Pons (tissue), 1 donor: ENCODE measurements at regions not wholly inside any gene's neighbourhood (a gene's known extent, or its start where the extent isn't known, plus 50 kb on each side); places are given as distances from the start of the nearest gene placed in this dataset.

Experiments
- DNase-seq: peaks from one replicate; pipeline ENCODE4 v3.0.0-alpha.2; 2016; ENCODE audit warnings: low spot score

- DNase-seq, result no peak
Observed at GRCh38 chr1:86229405-86229975, 72.9 kb upstream of the COL24A1 start.

GRCh38 chr1:86228546-86228945, 72.0 kb upstream of the COL24A1 start:
- DNase-seq, result no peak

GRCh38 chr1:86227026-86227425, 70.5 kb upstream of the COL24A1 start:
- no peak for DNase-seq

- no peak for DNase-seq
Observed at GRCh38 chr1:86226204-86226603, 69.6 kb upstream of the COL24A1 start.

- no peak for DNase-seq
Observed at GRCh38 chr1:86224651-86225310, 68.2 kb upstream of the COL24A1 start.

- DNase-seq, result no peak
Observed at GRCh38 chr1:86218859-86219258, 62.3 kb upstream of the COL24A1 start.

GRCh38 chr1:86214605-86215004, 58.0 kb upstream of the COL24A1 start:
- no peak for DNase-seq

- DNase-seq, result no peak
Observed at GRCh38 chr1:86209346-86209745, 52.8 kb upstream of the COL24A1 start.

- DNase-seq, result no peak
Observed at GRCh38 chr1:86207323-86207722, 50.8 kb upstream of the COL24A1 start.
